C1 segment of cervical spinal cord (tissue), 14 donors: ENCODE measurements at regions not wholly inside any gene's neighbourhood (a gene's known extent, or its start where the extent isn't known, plus 50 kb on each side); places are given as distances from the start of the nearest gene placed in this dataset.
"Not testable (repeated sequence)": the region's sequence is repeated elsewhere in the genome, so short reads cannot be mapped to it uniquely, and the experiment has no call there.

Source experiments
- DNase-seq, 14 donors: peaks; one replicate each; lab custom pipeline; 2025; lab: John Stamatoyannopoulos, UW

GRCh38 chr3:66629150-66629981 lies 128.5 kb upstream of the LRIG1 start:
- peak in 1 of 14 donors; percentile 9 for DNase-seq

- DNase-seq: no peak
Measured at GRCh38 chr3:66629982-66630368, 129.2 kb upstream of the LRIG1 start.

GRCh38 chr3:66633402-66634381 lies 132.9 kb upstream of the LRIG1 start:
- no peak for DNase-seq

- no peak for DNase-seq
Measured at GRCh38 chr3:66638717-66639116, 137.9 kb upstream of the LRIG1 start.

GRCh38 chr3:66639809-66640356 lies 139.1 kb upstream of the LRIG1 start:
- no peak for DNase-seq

- DNase-seq: no peak
Measured at GRCh38 chr3:66642019-66642418, 141.2 kb upstream of the LRIG1 start.

- no peak for DNase-seq
Measured at GRCh38 chr3:66642484-66642883, 141.7 kb upstream of the LRIG1 start.

- DNase-seq: peak in 1 of 14 donors; percentile 1
Measured at GRCh38 chr3:66644549-66644948, 143.7 kb upstream of the LRIG1 start.

- DNase-seq: no peak
Measured at GRCh38 chr3:66648975-66649374, 148.2 kb upstream of the LRIG1 start.

- DNase-seq: not testable (repeated sequence)
Measured at GRCh38 chr3:66651520-66651919, 150.7 kb upstream of the LRIG1 start.

GRCh38 chr3:66652100-66652499 lies 151.3 kb upstream of the LRIG1 start:
- DNase-seq: not testable (repeated sequence)

GRCh38 chr3:66655044-66655443 lies 154.2 kb upstream of the LRIG1 start:
- DNase-seq: no peak

- peak in 5 of 14 donors; percentile 1 to 30 (median 11) for DNase-seq
Measured at GRCh38 chr3:66655671-66656070, 154.8 kb upstream of the LRIG1 start.

GRCh38 chr3:66656609-66657008 lies 155.8 kb upstream of the LRIG1 start:
- DNase-seq: no peak

GRCh38 chr3:66659056-66659455 lies 158.2 kb upstream of the LRIG1 start:
- DNase-seq: no peak

- DNase-seq: no peak
Measured at GRCh38 chr3:66661628-66662027, 160.8 kb upstream of the LRIG1 start.

GRCh38 chr3:66662894-66663293 lies 162.1 kb upstream of the LRIG1 start:
- no peak for DNase-seq

GRCh38 chr3:66665021-66665695 lies 164.3 kb upstream of the LRIG1 start:
- peak in 1 of 14 donors; percentile 22 for DNase-seq

GRCh38 chr3:66666362-66666761 lies 165.5 kb upstream of the LRIG1 start:
- no peak for DNase-seq

- DNase-seq: no peak
Measured at GRCh38 chr3:66667263-66667662, 166.4 kb upstream of the LRIG1 start.

GRCh38 chr3:66671291-66671690 lies 170.5 kb upstream of the LRIG1 start:
- DNase-seq: no peak

- DNase-seq: no peak
Measured at GRCh38 chr3:66672830-66673229, 172.0 kb upstream of the LRIG1 start.
